ENCODE measurements at regions not wholly inside any gene's neighbourhood (a gene's known extent, or its start where the extent isn't known, plus 50 kb on each side); places are given as distances from the start of the nearest gene placed in this dataset.

GRCh38 chr18:41464278-41464677, 490.8 kb upstream of the PIK3C3 start:
- DNase-seq (ENCODE audit: low read depth): no peak

- DNase-seq (ENCODE audit: low read depth): no peak
Observed at GRCh38 chr18:41462946-41463345, 492.1 kb upstream of the PIK3C3 start.

- no peak for DNase-seq (ENCODE audit: low read depth)
Observed at GRCh38 chr18:41461114-41461513, 493.9 kb upstream of the PIK3C3 start.

GRCh38 chr18:41459656-41460055, 495.4 kb upstream of the PIK3C3 start:
- no peak for DNase-seq (ENCODE audit: low read depth)

GRCh38 chr18:41458376-41458775, 496.7 kb upstream of the PIK3C3 start:
- DNase-seq (ENCODE audit: low read depth): no peak

GRCh38 chr18:41457765-41458326, 497.2 kb upstream of the PIK3C3 start:
- no peak for DNase-seq (ENCODE audit: low read depth)

- DNase-seq (ENCODE audit: low read depth): no peak
Observed at GRCh38 chr18:41456831-41457230, 498.2 kb upstream of the PIK3C3 start.

- no peak for DNase-seq (ENCODE audit: low read depth)
Observed at GRCh38 chr18:41449612-41450011, 505.4 kb upstream of the PIK3C3 start.

GRCh38 chr18:41444943-41445342, 510.1 kb upstream of the PIK3C3 start:
- DNase-seq (ENCODE audit: low read depth): no peak

GRCh38 chr18:41436772-41437171, 518.3 kb upstream of the PIK3C3 start:
- DNase-seq (ENCODE audit: low read depth): no peak

GRCh38 chr18:41418598-41418997, 536.4 kb upstream of the PIK3C3 start:
- DNase-seq (ENCODE audit: low read depth): no peak

- no peak for DNase-seq (ENCODE audit: low read depth)
Observed at GRCh38 chr18:41416044-41416443, 539.0 kb upstream of the PIK3C3 start.

- DNase-seq (ENCODE audit: low read depth): no peak
Observed at GRCh38 chr18:41410006-41410405, 545.0 kb upstream of the PIK3C3 start.

GRCh38 chr18:41406834-41407233, 548.2 kb upstream of the PIK3C3 start:
- no peak for DNase-seq (ENCODE audit: low read depth)

- DNase-seq (ENCODE audit: low read depth): no peak
Observed at GRCh38 chr18:41396861-41397260, 558.2 kb upstream of the PIK3C3 start.

- DNase-seq (ENCODE audit: low read depth): no peak
Observed at GRCh38 chr18:41396211-41396610, 558.8 kb upstream of the PIK3C3 start.

GRCh38 chr18:41395695-41396094, 559.3 kb upstream of the PIK3C3 start:
- no peak for DNase-seq (ENCODE audit: low read depth)

GRCh38 chr18:41391616-41392595, 563.1 kb upstream of the PIK3C3 start:
- DNase-seq (ENCODE audit: low read depth): no peak

GRCh38 chr18:41390309-41390708, 564.7 kb upstream of the PIK3C3 start:
- DNase-seq (ENCODE audit: low read depth): no peak

GRCh38 chr18:41378598-41378997, 576.4 kb upstream of the PIK3C3 start:
- no peak for DNase-seq (ENCODE audit: low read depth)

GRCh38 chr18:41373612-41374011, 581.4 kb upstream of the PIK3C3 start:
- no peak for DNase-seq (ENCODE audit: low read depth)

GRCh38 chr18:41372046-41372665, 582.9 kb upstream of the PIK3C3 start:
- no peak for DNase-seq (ENCODE audit: low read depth)

Measured in LHCN-M2 (cell line).